Activated T-cell treated with anti-CD3 and anti-CD28 coated beads, Interleukin-2, amount 50 U/mL, for 24 hours (primary cell): ENCODE measurements at regions not wholly inside any gene's neighbourhood (a gene's known extent, or its start where the extent isn't known, plus 50 kb on each side); places are given as distances from the start of the nearest gene placed in this dataset.

ENCODE experiments used
- DNase-seq: peaks from one replicate; pipeline ENCODE4 v3.0.0-alpha.2; 2020
- H3K27ac Mint-ChIP-seq: 2 replicates; pipeline ENCODE4 v1.8.0; 2020; ENCODE audit warnings: mild to moderate bottlenecking, mixed read lengths
- H3K27me3 Mint-ChIP-seq: 2 replicates; pipeline ENCODE4 v1.8.0; 2020; ENCODE audit warnings: mixed read lengths
- H3K36me3 Mint-ChIP-seq: 2 replicates; pipeline ENCODE4 v1.8.0; 2020; ENCODE audit warnings: low read depth, mixed read lengths
- H3K4me1 Mint-ChIP-seq: 2 replicates; pipeline ENCODE4 v1.8.0; 2020; ENCODE audit warnings: low read depth, mixed read lengths
- H3K4me3 Mint-ChIP-seq: 2 replicates; pipeline ENCODE4 v1.8.0; 2020; ENCODE audit warnings: mild to moderate bottlenecking, moderate library complexity, mixed read lengths
- H3K9me3 Mint-ChIP-seq: 2 replicates; pipeline ENCODE4 v1.8.0; 2020; ENCODE audit warnings: mixed read lengths

GRCh38 chr6:91298543-91299145, 711.8 kb upstream of the MAP3K7 start:
- Mint-ChIP-seq H3K4me1 (no peaks in the 10 kb centered on the region), H3K36me3 (no peaks in the 10 kb centered on the region), H3K4me3 (no peak overlapping the region), H3K9me3 (peaks cover 9% of the 10 kb centered on the region), H3K27ac (no peak overlapping the region), H3K27me3 (no peaks in the 10 kb centered on the region)
- no peak for DNase-seq

GRCh38 chr6:91293395-91293794, 706.5 kb upstream of the MAP3K7 start:
- H3K9me3 Mint-ChIP-seq: peaks cover 3% of the 10 kb centered on the region
- H3K36me3 Mint-ChIP-seq: no peaks in the 10 kb centered on the region
- H3K27me3 Mint-ChIP-seq: no peaks in the 10 kb centered on the region
- H3K4me3 Mint-ChIP-seq: no peak overlapping the region
- no peaks in the 10 kb centered on the region for H3K4me1 Mint-ChIP-seq
- DNase-seq: no peak
- no peak overlapping the region for H3K27ac Mint-ChIP-seq

DNA sequence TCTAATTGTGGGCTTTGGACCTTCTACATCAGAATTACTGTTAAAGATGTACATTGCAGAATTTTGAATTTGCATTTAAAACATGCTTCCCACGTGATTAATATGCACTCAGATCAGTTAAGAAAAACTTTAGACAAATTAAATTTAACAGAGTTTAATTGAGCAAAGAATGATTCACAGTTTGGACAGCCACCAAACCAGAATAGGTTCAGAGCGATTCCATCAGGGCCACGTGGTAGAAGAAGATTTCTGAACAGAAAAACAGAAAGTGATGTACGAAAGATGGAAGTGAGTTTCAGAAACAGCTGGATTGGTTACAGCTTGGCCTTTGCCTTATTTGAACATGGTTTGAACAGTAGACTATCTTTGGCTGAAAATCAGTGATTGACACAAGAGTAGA, 704.2 kb upstream of the MAP3K7 start:
- Mint-ChIP-seq H3K4me1 (no peaks in the 10 kb centered on the region), H3K27me3 (no peaks in the 10 kb centered on the region), H3K27ac (no peak overlapping the region), H3K36me3 (no peaks in the 10 kb centered on the region), H3K9me3 (no peaks in the 10 kb centered on the region), H3K4me3 (no peak overlapping the region)
- no peak for DNase-seq

DNA sequence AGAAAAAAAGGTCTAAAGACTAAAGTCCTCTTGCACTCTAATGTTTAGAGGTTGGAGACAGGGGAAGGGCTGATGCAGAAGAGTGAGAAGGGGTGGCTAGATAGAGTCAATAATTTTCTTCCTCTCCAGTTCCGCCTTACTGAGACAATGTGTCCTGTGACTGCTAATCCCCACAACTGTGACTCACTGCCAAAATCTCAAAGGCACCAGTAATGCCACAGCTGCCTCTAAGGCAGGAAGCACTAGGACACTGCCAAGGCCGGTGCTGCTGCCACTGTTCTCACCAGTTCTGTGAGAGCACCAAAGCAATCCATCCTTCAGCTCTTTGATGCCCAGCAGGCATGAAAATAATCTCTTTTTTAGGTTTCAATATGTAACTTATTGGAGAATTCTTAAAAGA, 701.9 kb upstream of the MAP3K7 start:
- H3K27ac Mint-ChIP-seq: no peak overlapping the region

GRCh38 chr6:91281901-91282300, 695.0 kb upstream of the MAP3K7 start:
- Mint-ChIP-seq H3K4me3 (no peak overlapping the region), H3K27ac (no peak overlapping the region), H3K9me3 (no peaks in the 10 kb centered on the region), H3K36me3 (no peaks in the 10 kb centered on the region), H3K4me1 (no peaks in the 10 kb centered on the region), H3K27me3 (no peaks in the 10 kb centered on the region)
- DNase-seq: no peak

More for the DNA sequence above, 701.9 kb upstream of the MAP3K7 start:
- Mint-ChIP-seq H3K9me3 (no peaks in the 10 kb centered on the region), H3K4me3 (no peak overlapping the region), H3K27me3 (no peaks in the 10 kb centered on the region), H3K4me1 (no peaks in the 10 kb centered on the region), H3K36me3 (no peaks in the 10 kb centered on the region)
- DNase-seq: no peak

DNA sequence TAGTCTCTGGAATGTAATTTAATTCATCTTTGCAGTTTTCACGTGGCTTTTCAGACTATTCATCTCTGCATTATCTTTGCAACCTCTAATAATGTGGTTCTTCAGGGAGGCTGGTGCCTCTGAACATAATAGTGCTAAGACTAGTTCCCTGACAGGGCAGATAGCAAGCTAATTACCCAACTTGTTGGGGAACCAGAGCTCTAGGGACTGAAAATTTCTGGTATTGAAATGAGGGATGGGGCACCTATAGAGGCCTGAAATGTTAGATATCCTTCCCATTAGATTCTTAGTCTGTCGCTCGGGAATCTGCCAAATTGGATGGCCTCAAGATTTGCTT, 693.6 kb upstream of the MAP3K7 start:
- Mint-ChIP-seq H3K4me3 (no peak overlapping the region), H3K27me3 (no peaks in the 10 kb centered on the region), H3K4me1 (no peaks in the 10 kb centered on the region), H3K36me3 (no peaks in the 10 kb centered on the region), H3K27ac (no peak overlapping the region), H3K9me3 (no peaks in the 10 kb centered on the region)
- DNase-seq: no peak

DNA sequence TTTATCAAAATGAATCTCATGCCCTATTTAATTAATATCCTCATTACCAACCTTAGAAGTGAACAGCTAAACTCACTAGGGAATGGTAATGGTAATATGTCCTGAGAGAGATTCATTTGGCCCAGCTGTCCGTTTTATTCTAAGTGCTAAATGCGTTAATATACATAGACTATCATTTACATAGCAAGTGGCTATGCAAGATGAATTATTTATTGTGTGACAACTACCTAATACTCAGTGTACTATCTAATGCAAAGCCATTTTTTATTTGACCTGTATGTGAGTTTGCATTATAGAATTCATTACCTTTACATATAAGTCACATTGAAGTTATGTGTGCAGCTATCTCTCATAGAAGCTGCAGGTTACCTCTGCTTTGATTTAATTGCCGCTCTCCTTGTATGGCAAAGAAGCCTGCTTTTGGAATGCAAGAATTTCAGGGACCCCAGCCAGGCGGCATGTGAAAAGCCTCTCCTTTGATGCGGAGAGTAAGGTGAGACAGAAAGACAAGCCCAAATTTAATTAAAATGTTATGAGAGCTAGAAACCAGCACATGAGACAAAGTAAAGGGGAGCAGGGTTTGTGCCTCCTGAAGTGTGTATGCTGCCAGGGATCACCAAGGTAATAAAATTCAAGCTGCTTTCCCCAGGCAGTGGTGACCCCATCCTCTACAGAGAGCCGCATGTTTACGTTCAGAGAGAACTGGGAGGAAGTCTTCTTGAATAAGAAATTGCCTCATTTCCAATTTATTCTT, 693.0 kb upstream of the MAP3K7 start:
- no peaks in the 10 kb centered on the region for H3K27me3 Mint-ChIP-seq
- no peaks in the 10 kb centered on the region for H3K4me1 Mint-ChIP-seq
- no peaks in the 10 kb centered on the region for H3K36me3 Mint-ChIP-seq
- no peak overlapping the region for H3K4me3 Mint-ChIP-seq
- DNase-seq: no peak
- no peaks in the 10 kb centered on the region for H3K9me3 Mint-ChIP-seq
- H3K27ac Mint-ChIP-seq: no peak overlapping the region

DNA sequence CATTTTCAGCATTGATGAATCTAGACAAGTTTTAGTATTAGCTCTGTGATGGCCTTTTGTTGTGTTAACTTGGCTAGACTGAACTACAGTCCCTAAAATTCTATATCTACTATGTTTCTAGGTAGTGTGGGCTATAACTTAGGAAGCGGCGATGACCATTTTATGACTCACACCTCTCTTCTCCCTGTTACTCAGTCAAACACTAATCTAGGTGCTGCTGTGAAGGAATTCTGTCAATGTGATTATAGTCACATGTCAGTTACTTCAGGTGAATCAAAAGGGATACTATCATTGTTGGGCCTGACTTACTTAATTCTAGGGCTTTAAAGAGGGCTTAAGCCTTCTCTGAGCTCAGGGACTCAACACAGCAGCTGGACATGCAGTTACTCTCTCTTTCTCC, 691.5 kb upstream of the MAP3K7 start:
- H3K27me3 Mint-ChIP-seq: no peaks in the 10 kb centered on the region
- H3K9me3 Mint-ChIP-seq: no peaks in the 10 kb centered on the region
- no peak overlapping the region for H3K4me3 Mint-ChIP-seq
- no peak for DNase-seq
- H3K36me3 Mint-ChIP-seq: no peaks in the 10 kb centered on the region
- no peaks in the 10 kb centered on the region for H3K4me1 Mint-ChIP-seq
- H3K27ac Mint-ChIP-seq: no peak overlapping the region

- no peaks in the 10 kb centered on the region for H3K36me3 Mint-ChIP-seq
- no peak for DNase-seq
- no peaks in the 10 kb centered on the region for H3K4me1 Mint-ChIP-seq
- no peak overlapping the region for H3K27ac Mint-ChIP-seq
- no peaks in the 10 kb centered on the region for H3K27me3 Mint-ChIP-seq
- no peaks in the 10 kb centered on the region for H3K9me3 Mint-ChIP-seq
- no peak overlapping the region for H3K4me3 Mint-ChIP-seq
These were observed 689.4 kb upstream of the MAP3K7 start for GRCh38 chr6:91276315-91276714.

- no peak overlapping the region for H3K27ac Mint-ChIP-seq
- no peak overlapping the region for H3K4me3 Mint-ChIP-seq
- no peaks in the 10 kb centered on the region for H3K27me3 Mint-ChIP-seq
- no peaks in the 10 kb centered on the region for H3K36me3 Mint-ChIP-seq
- DNase-seq: no peak
- no peaks in the 10 kb centered on the region for H3K4me1 Mint-ChIP-seq
- H3K9me3 Mint-ChIP-seq: no peaks in the 10 kb centered on the region
These were observed 686.9 kb upstream of the MAP3K7 start for GRCh38 chr6:91273729-91274128.

GRCh38 chr6:91271807-91272206, 684.9 kb upstream of the MAP3K7 start:
- H3K27ac Mint-ChIP-seq: no peak overlapping the region
- no peak for DNase-seq
- no peaks in the 10 kb centered on the region for H3K36me3 Mint-ChIP-seq
- no peaks in the 10 kb centered on the region for H3K4me1 Mint-ChIP-seq
- no peaks in the 10 kb centered on the region for H3K9me3 Mint-ChIP-seq
- H3K4me3 Mint-ChIP-seq: no peak overlapping the region
- H3K27me3 Mint-ChIP-seq: no peaks in the 10 kb centered on the region

DNA sequence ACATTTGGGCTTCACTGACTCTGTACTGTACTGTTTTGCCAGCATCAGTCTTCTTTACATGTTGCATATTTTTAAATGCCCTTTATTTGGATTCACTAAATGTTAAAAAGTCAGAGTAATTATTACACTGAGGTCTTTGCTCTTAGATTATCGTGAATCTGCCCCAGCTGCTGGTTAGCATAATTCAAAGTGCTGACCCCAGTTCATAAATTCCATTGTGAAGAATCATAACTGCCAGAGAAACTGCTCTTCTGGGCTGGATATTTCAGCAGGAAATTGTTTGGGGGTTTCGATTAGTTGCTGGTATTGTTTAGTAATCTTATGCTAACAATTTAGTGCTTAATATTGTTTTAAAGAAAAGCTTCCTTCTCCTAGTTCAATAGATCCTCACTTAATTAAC, 682.1 kb upstream of the MAP3K7 start:
- Mint-ChIP-seq H3K27me3 (no peaks in the 10 kb centered on the region), H3K9me3 (no peaks in the 10 kb centered on the region), H3K27ac (no peak overlapping the region), H3K36me3 (no peaks in the 10 kb centered on the region), H3K4me3 (no peak overlapping the region), H3K4me1 (no peaks in the 10 kb centered on the region)
- no peak for DNase-seq

GRCh38 chr6:91267246-91267645, 680.4 kb upstream of the MAP3K7 start:
- H3K36me3 Mint-ChIP-seq: no peaks in the 10 kb centered on the region
- no peak for DNase-seq
- H3K27ac Mint-ChIP-seq: no peak overlapping the region
- no peaks in the 10 kb centered on the region for H3K9me3 Mint-ChIP-seq
- no peak overlapping the region for H3K4me3 Mint-ChIP-seq
- no peaks in the 10 kb centered on the region for H3K4me1 Mint-ChIP-seq
- no peaks in the 10 kb centered on the region for H3K27me3 Mint-ChIP-seq

DNA sequence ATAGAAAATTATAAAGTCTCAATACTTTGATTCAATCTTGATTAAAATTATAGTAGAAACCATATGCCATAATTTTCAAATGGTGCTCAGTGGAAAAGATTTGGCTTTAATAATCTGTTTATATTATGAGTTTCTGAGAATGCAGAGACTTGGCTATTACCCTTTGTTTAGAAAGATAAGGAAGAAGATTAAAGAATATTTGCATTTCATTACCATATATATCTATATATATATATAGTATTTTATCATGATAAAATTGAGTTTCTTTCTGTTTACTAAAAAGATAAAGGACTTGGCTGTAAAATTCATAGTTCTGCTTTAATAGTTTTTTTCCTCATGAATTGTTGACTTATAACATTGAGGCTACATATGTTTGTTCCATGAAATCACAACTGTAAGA, 679.3 kb upstream of the MAP3K7 start:
- Mint-ChIP-seq H3K4me3 (no peak overlapping the region), H3K27ac (no peak overlapping the region), H3K4me1 (no peaks in the 10 kb centered on the region), H3K36me3 (no peaks in the 10 kb centered on the region), H3K27me3 (no peaks in the 10 kb centered on the region), H3K9me3 (no peaks in the 10 kb centered on the region)
- no peak for DNase-seq

DNA sequence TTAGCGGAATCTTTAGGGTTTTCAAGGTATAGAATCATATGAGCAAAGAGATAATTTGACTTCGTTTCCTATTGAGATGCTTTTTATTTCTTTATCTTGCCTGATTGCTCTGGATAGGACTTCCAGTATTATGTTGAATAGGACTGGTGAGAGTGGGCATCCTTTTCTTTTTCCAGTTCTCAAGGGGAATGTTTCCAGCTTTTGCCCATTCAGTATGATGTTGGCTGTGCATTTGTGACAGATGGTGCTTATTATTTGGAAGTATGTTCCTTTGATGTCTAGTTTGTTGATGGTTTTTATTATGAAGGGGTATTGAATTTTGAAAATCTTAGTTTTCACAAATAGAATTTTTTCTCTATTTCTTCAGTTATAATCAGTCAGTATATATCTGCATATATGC, 656.6 kb upstream of the MAP3K7 start:
- Mint-ChIP-seq H3K4me1 (no peaks in the 10 kb centered on the region), H3K36me3 (no peaks in the 10 kb centered on the region), H3K9me3 (no peaks in the 10 kb centered on the region), H3K27me3 (no peaks in the 10 kb centered on the region), H3K4me3 (no peak overlapping the region), H3K27ac (no peak overlapping the region)
- DNase-seq: no peak

DNA sequence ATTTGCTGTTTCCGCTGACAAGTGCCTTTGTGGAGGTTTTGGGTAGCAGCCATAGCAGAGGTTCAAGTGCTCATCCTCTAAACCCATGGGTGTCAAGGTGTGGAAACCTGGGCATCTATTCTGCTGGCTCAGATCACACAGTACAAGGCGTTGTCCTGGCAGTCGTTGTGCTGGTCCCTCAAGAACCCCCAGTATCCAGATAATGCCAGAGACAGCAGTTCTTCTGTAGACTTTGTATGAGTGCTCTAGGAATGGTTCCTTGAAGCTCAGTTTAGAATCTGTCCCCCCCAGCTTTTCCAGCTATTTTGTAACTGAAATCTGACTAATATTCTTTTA, 655.7 kb upstream of the MAP3K7 start:
- Mint-ChIP-seq H3K27me3 (no peaks in the 10 kb centered on the region), H3K4me1 (no peaks in the 10 kb centered on the region), H3K4me3 (no peak overlapping the region), H3K36me3 (no peaks in the 10 kb centered on the region), H3K27ac (no peak overlapping the region), H3K9me3 (no peaks in the 10 kb centered on the region)
- DNase-seq: no peak
